ENCODE measurements at regions not wholly inside any gene's neighbourhood (a gene's known extent, or its start where the extent isn't known, plus 50 kb on each side); places are given as distances from the start of the nearest gene placed in this dataset.

DNA sequence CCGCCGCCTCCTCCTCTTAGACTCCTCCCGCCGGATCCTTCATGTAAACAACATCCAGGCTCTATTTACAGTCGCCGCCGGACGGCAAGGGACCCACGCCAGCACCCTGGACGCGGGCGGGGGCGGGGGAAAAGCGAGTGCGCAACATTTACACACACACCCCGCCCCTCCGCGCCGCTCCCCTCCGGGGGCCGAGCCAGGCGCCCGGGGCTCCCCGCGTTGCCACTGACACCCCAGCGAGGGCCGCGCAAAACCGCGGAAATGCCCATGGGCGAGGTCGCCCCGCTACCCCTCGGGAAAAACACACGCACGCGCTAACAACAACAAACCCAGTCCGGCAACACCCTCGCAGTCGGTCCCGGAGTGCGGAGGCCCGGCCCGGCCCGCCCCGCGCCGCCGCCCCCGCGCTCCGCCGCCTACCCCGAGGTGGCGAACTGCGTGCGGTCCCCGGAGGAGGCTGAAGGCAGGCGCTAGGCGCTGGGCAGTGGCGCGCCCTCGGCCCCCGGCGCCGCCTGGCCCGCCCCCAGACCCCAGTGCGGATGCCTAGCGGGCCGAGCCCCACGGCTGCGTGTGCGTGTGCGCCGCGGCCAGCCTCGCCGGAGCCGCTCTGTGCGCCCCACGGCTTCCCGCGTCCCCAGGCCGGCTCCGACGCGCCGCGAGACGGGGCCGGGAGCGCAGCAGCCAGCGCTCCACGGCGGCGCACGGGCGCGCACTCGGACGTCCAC, 81.1 kb upstream of the AK4 start:
- peak overlapping the region; percentile 73 to 87 for H3K4me2 ChIP-seq (ENCODE audit: insufficient read depth in 1 of 2, low read depth in 2 of 2, low read length in 2 of 2)
- no peak overlapping the region; the same call in 1 of the 2 replicates for H2AFZ ChIP-seq (ENCODE audit: low read length)
- no peak overlapping the region for H3K23ac ChIP-seq (ENCODE audit: insufficient read length)
- H3K27ac ChIP-seq (ENCODE audit: low read depth, low read length), result peak overlapping the region; percentile 96
- H4K91ac ChIP-seq (replicated peaks; ENCODE audit: insufficient read length, low read length), result no peak overlapping the region
- DNase-seq (ENCODE audit: low read depth in 1 of 2, low spot score in 2 of 2), result peak in 1 of 2 experiments; percentile 73
- H3K14ac ChIP-seq (ENCODE audit: insufficient read length), result no peak overlapping the region
- peak overlapping the region; percentile 97 for H4K8ac ChIP-seq (ENCODE audit: extremely low read depth, insufficient read depth, low read length)
- no peak overlapping the region; the same call in 1 of the 2 replicates for H3K18ac ChIP-seq (ENCODE audit: extremely low read depth, low read length)
- no peak overlapping the region for H2AK5ac ChIP-seq (ENCODE audit: low read depth, low read length)
- peak overlapping the region; percentile 49 to 99 (median 93) for H3K9ac ChIP-seq (replicated peaks in 1 of 4; ENCODE audit: extremely low read depth in 1 of 4, low read depth in 3 of 4, low read length in 3 of 4)
- peaks cover 0 to 10% (median 4%) of the 10 kb centered on the region in 4 experiments; a peak in 3 of 7 replicates for H3K4me1 ChIP-seq (replicated peaks in 1 of 4; ENCODE audit: control insufficient read depth in 3 of 4, insufficient read depth in 4 of 4, low read length in 3 of 4)
- WGBS, 2 experiments (ENCODE audit: extremely low coverage in 1 of 2, insufficient coverage in 1 of 2, insufficient read length in 1 of 2, insufficient replicate concordance in 2 of 2, low coverage in 1 of 2, low lambda C conversion rate in 2 of 2, missing lambda C conversion rate in 1 of 2), result 0% methylated on average over 27 of the region's 101 CpGs; no CpG with 5 or more reads in 1 of the 2 experiments
- H3K23me2 ChIP-seq (ENCODE audit: low read depth, low read length), result peaks cover 11% of the 10 kb centered on the region
- H2BK120ac ChIP-seq (replicated peaks; ENCODE audit: low read depth, low read length), result no peak overlapping the region
- peak overlapping the region; percentile 74 to 96 (median 82) for H3K4me3 ChIP-seq (ENCODE audit: extremely low read depth in 1 of 4, insufficient read depth in 2 of 4, low read depth in 3 of 4, low read length in 4 of 4)
- peaks cover 4 to 41% of the 10 kb centered on the region in 2 experiments; a peak in 3 of 4 replicates for H3K79me2 ChIP-seq (ENCODE audit: control insufficient read depth in 1 of 2, insufficient read depth in 2 of 2, low read length in 2 of 2)
- H3K9me3 ChIP-seq (ENCODE audit: insufficient read depth in 2 of 2, low read depth in 1 of 2, low read length in 1 of 2), result no peaks in the 10 kb centered on the region
- H2BK20ac ChIP-seq (ENCODE audit: low read length), result no peak overlapping the region
- peak overlapping the region; percentile 59 for H3K56ac ChIP-seq (replicated peaks; ENCODE audit: insufficient read length, low read depth, low read length)
- peak overlapping the region; percentile 59 for H3K4ac ChIP-seq (replicated peaks; ENCODE audit: insufficient read length, low read depth, low read length)
- H3K27me3 ChIP-seq (replicated peaks in 1 of 4; ENCODE audit: control insufficient read depth in 3 of 4, extremely low read depth in 1 of 4, insufficient read depth in 3 of 4, low read length in 3 of 4), result no peaks in the 10 kb centered on the region; a peak in 1 of 7 replicates
- FAIRE-seq, result no peak
- no peaks in the 10 kb centered on the region for H3K79me1 ChIP-seq (ENCODE audit: low read depth, low read length)
- peak overlapping the region; percentile 77 for H2BK5ac ChIP-seq (ENCODE audit: low read depth, low read length)
- POLR2A ChIA-PET (ENCODE audit: partially characterized antibody), result interaction anchor here (1.2 to 1.6 kb wide), 3 partner anchors 8 to 116 kb away, joined by 3 to 7 read pairs (median 4); no protein-coding TSS in a partner anchor
- H2BK15ac ChIP-seq (ENCODE audit: low read length), result no peak overlapping the region
- CTCF ChIA-PET (ENCODE audit: partially characterized antibody), result interaction anchor here (5.3 kb wide), 1 partner anchor 9 kb away, joined by 61 read pairs; no protein-coding TSS in a partner anchor
- H3K36me3 ChIP-seq (ENCODE audit: control insufficient read depth in 2 of 4, insufficient read depth in 4 of 4, low read length in 3 of 4), result no peaks in the 10 kb centered on the region
- H2BK12ac ChIP-seq (ENCODE audit: low read depth, low read length), result no peak overlapping the region
- H4K5ac ChIP-seq (ENCODE audit: insufficient read length, low read depth, low read length), result no peak overlapping the region
- peaks cover 3 to 4% of the 10 kb centered on the region in 2 experiments for H4K20me1 ChIP-seq (replicated peaks in 1 of 2; ENCODE audit: control insufficient read depth in 1 of 2, insufficient read depth in 2 of 2, low read length in 2 of 2)
- TF ChIP-seq POU5F1 (IDR thresholded peaks at IDR 0.05; ENCODE audit: low read depth, low read length) (no peak), KDM4A (IDR thresholded peaks at IDR 0.05; ENCODE audit: low read depth, low read length, severe bottlenecking) (peak; percentile 72), TAF1 (IDR thresholded peaks at IDR 0.05; ENCODE audit: low read depth, low read length) (peak; percentile 23), HDAC2 (IDR thresholded peaks at IDR 0.05; ENCODE audit: borderline replicate concordance in 1 of 2, low read depth in 2 of 2, low read length in 2 of 2) (peak in 1 of 2 experiments; percentile 79; a peak in 2 of 4 replicates), CBX8 (IDR thresholded peaks at IDR 0.05; ENCODE audit: borderline replicate concordance, low read depth, low read length) (no peak), EGR1 (IDR thresholded peaks at IDR 0.05; ENCODE audit: borderline replicate concordance, low read depth, low read length) (peak; percentile 56; the same call in 1 of the 2 replicates), PHF8 (conservative IDR thresholded peaks at IDR 0.05; ENCODE audit: low read depth, low read length) (peak; percentile 53; the same call in 1 of the 2 replicates), YY1 (IDR thresholded peaks at IDR 0.05; ENCODE audit: low read depth, low read length) (0 out of 2 replicates have a peak, but pooled peaks have one; percentile 5), SAP30 (IDR thresholded peaks at IDR 0.05; ENCODE audit: insufficient read depth, insufficient replicate concordance, low read length) (no peak), CTBP2 (IDR thresholded peaks at IDR 0.05; ENCODE audit: borderline replicate concordance, insufficient read depth, insufficient read length, low read length) (no peak)

All from H1 (cell line).